ENCODE measurements at regions not wholly inside any gene's neighbourhood (a gene's known extent, or its start where the extent isn't known, plus 50 kb on each side); places are given as distances from the start of the nearest gene placed in this dataset.

DNA sequence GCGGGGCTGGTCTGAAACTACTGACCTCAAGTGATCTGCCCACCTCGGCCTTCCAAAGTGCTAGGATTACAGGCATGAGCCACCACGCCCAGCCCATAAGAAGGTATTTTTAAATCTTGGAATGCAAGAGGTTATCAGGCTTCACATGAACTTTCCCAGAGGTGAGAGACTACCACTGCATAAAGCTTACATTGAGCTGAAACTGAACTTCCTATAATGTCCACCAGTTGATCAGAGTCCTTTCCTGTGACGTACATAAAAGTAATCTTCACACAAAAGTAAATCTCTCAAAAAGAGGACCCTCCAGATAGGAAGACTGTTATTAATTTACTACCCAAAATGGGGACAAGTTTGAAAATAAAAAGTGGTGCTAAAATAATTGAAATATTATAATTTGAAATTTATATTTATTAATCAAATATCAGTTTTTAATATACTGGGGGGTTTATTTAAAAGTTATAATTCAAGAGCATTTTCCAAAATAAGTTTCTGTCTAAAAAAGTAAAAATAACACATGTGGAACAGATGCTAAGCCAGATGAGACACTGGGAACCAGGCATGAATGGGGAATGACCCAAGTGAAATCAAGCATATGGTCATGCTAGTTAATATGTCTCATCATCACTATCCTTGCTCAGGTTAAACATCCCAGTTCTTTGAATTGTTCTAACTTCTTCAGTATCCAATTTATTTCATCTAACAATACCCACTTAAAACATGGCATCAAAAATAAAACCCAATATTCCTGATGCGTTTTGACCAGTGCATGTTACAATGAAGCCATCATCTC is 269.9 kb upstream of the UBE2E2 start:
- no peak for DNase-seq (ENCODE audit: low read depth in 1 of 2, low spot score in 2 of 2)
- TF ChIP-seq POU5F1 (IDR thresholded peaks at IDR 0.05; ENCODE audit: low read depth, low read length): no peak
- TF ChIP-seq BRCA1 (IDR thresholded peaks at IDR 0.05; ENCODE audit: low read depth, low read length): no peak
- no peak for TF ChIP-seq JUND (IDR thresholded peaks at IDR 0.05; ENCODE audit: low read length)
- TF ChIP-seq SUZ12 (IDR thresholded peaks at IDR 0.05; ENCODE audit: low read length): no peak
- TF ChIP-seq HDAC2 (IDR thresholded peaks at IDR 0.05; ENCODE audit: borderline replicate concordance in 1 of 2, low read depth in 2 of 2, low read length in 2 of 2): no peak
- no peak for TF ChIP-seq TAF1 (IDR thresholded peaks at IDR 0.05; ENCODE audit: low read depth, low read length)
- Histone ChIP-seq H3K4me1 (replicated peaks in 1 of 4; ENCODE audit: control insufficient read depth in 3 of 4, insufficient read depth in 4 of 4, low read length in 3 of 4) (no peaks in the 10 kb centered on the region), H3K56ac (replicated peaks; ENCODE audit: insufficient read length, low read depth, low read length) (no peak overlapping the region), H3K27ac (ENCODE audit: low read depth, low read length) (no peak overlapping the region), H3K79me2 (ENCODE audit: control insufficient read depth in 1 of 2, insufficient read depth in 2 of 2, low read length in 2 of 2) (no peaks in the 10 kb centered on the region), H2BK5ac (ENCODE audit: low read depth, low read length) (no peak overlapping the region), H4K5ac (ENCODE audit: insufficient read length, low read depth, low read length) (no peak overlapping the region), H3K79me1 (ENCODE audit: low read depth, low read length) (no peaks in the 10 kb centered on the region), H2BK12ac (ENCODE audit: low read depth, low read length) (no peak overlapping the region), H3K14ac (ENCODE audit: insufficient read length) (no peak overlapping the region), H4K91ac (replicated peaks; ENCODE audit: insufficient read length, low read length) (no peak overlapping the region), H3K4ac (replicated peaks; ENCODE audit: insufficient read length, low read depth, low read length) (no peak overlapping the region), H2BK120ac (replicated peaks; ENCODE audit: low read depth, low read length) (no peak overlapping the region), H3K23ac (ENCODE audit: insufficient read length) (no peak overlapping the region), H2BK20ac (ENCODE audit: low read length) (no peak overlapping the region), H2AFZ (ENCODE audit: low read length) (no peak overlapping the region), H2AK5ac (ENCODE audit: low read depth, low read length) (no peak overlapping the region), H3K9ac (replicated peaks in 1 of 4; ENCODE audit: extremely low read depth in 1 of 4, low read depth in 3 of 4, low read length in 3 of 4) (no peak overlapping the region), H3K27me3 (replicated peaks in 1 of 4; ENCODE audit: control insufficient read depth in 3 of 4, extremely low read depth in 1 of 4, insufficient read depth in 3 of 4, low read length in 3 of 4) (peaks cover 0 to 1% (median 0%) of the 10 kb centered on the region in 4 experiments; a peak in 1 of 7 replicates), H3K18ac (ENCODE audit: extremely low read depth, low read length) (no peak overlapping the region), H4K20me1 (replicated peaks in 1 of 2; ENCODE audit: control insufficient read depth in 1 of 2, insufficient read depth in 2 of 2, low read length in 2 of 2) (no peaks in the 10 kb centered on the region), H4K8ac (ENCODE audit: extremely low read depth, insufficient read depth, low read length) (no peak overlapping the region), H3K23me2 (ENCODE audit: low read depth, low read length) (no peaks in the 10 kb centered on the region), H3K9me3 (ENCODE audit: insufficient read depth in 2 of 2, low read depth in 1 of 2, low read length in 1 of 2) (no peaks in the 10 kb centered on the region), H2BK15ac (ENCODE audit: low read length) (no peak overlapping the region), H3K4me2 (ENCODE audit: insufficient read depth in 1 of 2, low read depth in 2 of 2, low read length in 2 of 2) (no peak overlapping the region), H3K4me3 (ENCODE audit: extremely low read depth in 1 of 4, insufficient read depth in 2 of 4, low read depth in 3 of 4, low read length in 4 of 4) (no peak overlapping the region), H3K36me3 (ENCODE audit: control insufficient read depth in 2 of 4, insufficient read depth in 4 of 4, low read length in 3 of 4) (no peaks in the 10 kb centered on the region)
- no peak for FAIRE-seq
- POLR2A ChIA-PET (ENCODE audit: partially characterized antibody): no interaction called here
- 95% methylated on average over 5 of the region's 5 CpGs; no CpG with 5 or more reads in 1 of the 2 experiments for WGBS, 2 experiments (ENCODE audit: extremely low coverage in 1 of 2, insufficient coverage in 1 of 2, insufficient read length in 1 of 2, insufficient replicate concordance in 2 of 2, low coverage in 1 of 2, low lambda C conversion rate in 2 of 2, missing lambda C conversion rate in 1 of 2)
- CTCF ChIA-PET (ENCODE audit: partially characterized antibody): interaction anchor here (1.3 to 1.8 kb wide), 3 partner anchors 8 to 18 kb away, joined by 3 to 4 read pairs (median 3); no protein-coding TSS in a partner anchor

Measured in H1 (cell line).